Upper lobe of right lung (tissue), 1 donor: ENCODE measurements at regions not wholly inside any gene's neighbourhood (a gene's known extent, or its start where the extent isn't known, plus 50 kb on each side); places are given as distances from the start of the nearest gene placed in this dataset.
"Not testable (repeated sequence)": the region's sequence is repeated elsewhere in the genome, so short reads cannot be mapped to it uniquely, and the experiment has no call there.

Source experiments
- ATAC-seq: fragments of 200-7000 bp; cut with Tn5 transposase; one replicate; pipeline ENCODE4 v1.9.1; 2020; ENCODE audit warnings: mild to moderate bottlenecking, moderate library complexity
- DNase-seq: peaks from one replicate; pipeline ENCODE4 v3.0.0-alpha.2; 2020
- H3K27ac ChIP-seq: fragments of 200-600 bp; one replicate; pipeline ENCODE4 v1.8.0; 2022
- H3K27me3 ChIP-seq: fragments of 200-600 bp; one replicate; pipeline ENCODE4 v1.8.0; 2022; ENCODE audit warnings: mild to moderate bottlenecking
- H3K36me3 ChIP-seq: fragments of 200-600 bp; one replicate; pipeline ENCODE4 v1.8.0; 2022
- H3K4me1 ChIP-seq: fragments of 200-600 bp; one replicate; pipeline ENCODE4 v1.8.0; 2022
- H3K4me3 ChIP-seq: fragments of 200-600 bp; one replicate; pipeline ENCODE4 v1.8.0; 2022; ENCODE audit warnings: mild to moderate bottlenecking
- H3K9me3 ChIP-seq: fragments of 200-600 bp; one replicate; pipeline ENCODE4 v1.8.0; 2022
- intact Hi-C: fragments of 100-400 bp; cut with DNase I; formaldehyde crosslinking; loops from one replicate; pipeline ENCODE4 v1.11.0; 2022
- TF ChIP-seq, protein P1 (sequence below): fragments of 200-600 bp; IDR thresholded peaks from one replicate; pipeline ENCODE4 v1.8.0; 2022; ENCODE audit warnings: antibody characterized with exemption
- donor health status: DM: no; HTN: yes; CAD: no; lungs with severe emphysema.

DNA sequence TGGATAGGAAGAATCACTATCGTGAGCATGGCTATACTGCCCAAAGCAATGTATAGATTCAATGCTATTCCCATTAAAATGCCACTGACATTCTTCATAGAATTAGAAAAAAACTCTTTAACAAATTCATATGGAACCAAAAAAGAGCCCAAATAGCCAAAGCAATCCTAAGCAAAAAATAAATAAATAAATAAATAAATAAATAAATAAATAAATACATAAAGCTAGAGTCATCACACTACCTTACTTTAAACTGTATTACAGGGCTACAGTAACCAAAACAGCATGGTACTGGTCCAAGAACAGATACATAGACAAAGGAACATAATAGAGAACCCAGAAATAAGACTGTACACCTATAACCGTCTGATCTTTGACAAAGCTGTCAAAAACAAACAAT is 180.4 kb upstream of the CDKN2B start:
- intact Hi-C loops = no loop called here
- H3K4me1 ChIP-seq = no peaks in the 10 kb centered on the region
- no peaks in the 10 kb centered on the region for H3K27me3 ChIP-seq
- DNase-seq (no peak), ATAC-seq (no peak)
- H3K36me3 ChIP-seq = no peaks in the 10 kb centered on the region
- H3K27ac ChIP-seq = no peak overlapping the region
- no peaks in the 10 kb centered on the region for H3K9me3 ChIP-seq
- H3K4me3 ChIP-seq = no peak overlapping the region
- TF ChIP-seq, protein P1, sequence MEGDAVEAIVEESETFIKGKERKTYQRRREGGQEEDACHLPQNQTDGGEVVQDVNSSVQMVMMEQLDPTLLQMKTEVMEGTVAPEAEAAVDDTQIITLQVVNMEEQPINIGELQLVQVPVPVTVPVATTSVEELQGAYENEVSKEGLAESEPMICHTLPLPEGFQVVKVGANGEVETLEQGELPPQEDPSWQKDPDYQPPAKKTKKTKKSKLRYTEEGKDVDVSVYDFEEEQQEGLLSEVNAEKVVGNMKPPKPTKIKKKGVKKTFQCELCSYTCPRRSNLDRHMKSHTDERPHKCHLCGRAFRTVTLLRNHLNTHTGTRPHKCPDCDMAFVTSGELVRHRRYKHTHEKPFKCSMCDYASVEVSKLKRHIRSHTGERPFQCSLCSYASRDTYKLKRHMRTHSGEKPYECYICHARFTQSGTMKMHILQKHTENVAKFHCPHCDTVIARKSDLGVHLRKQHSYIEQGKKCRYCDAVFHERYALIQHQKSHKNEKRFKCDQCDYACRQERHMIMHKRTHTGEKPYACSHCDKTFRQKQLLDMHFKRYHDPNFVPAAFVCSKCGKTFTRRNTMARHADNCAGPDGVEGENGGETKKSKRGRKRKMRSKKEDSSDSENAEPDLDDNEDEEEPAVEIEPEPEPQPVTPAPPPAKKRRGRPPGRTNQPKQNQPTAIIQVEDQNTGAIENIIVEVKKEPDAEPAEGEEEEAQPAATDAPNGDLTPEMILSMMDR = no peak

DNA sequence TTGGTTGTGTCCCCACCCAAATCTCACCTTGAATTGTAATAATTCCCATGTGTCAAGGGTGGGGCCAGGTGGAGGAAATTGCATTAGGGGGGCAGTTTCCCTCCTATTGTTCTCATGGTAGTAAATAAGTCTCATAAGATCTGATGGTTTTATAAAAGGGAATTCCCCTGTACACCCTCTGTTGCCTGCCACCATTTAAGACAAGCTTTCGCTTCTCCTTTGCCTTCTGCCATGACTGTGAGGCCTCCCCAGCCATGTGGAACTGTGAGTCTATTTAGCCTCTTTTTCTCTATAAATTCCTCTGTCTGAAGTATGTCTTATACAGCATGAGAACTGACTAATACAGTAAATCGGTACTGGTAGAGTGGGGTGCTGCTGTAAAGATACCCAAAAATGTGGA is 187.9 kb upstream of the CDKN2B start:
- intact Hi-C loops, H3K27me3 ChIP-seq, H3K9me3 ChIP-seq, H3K4me3 ChIP-seq, DNase-seq, ATAC-seq, H3K27ac ChIP-seq, H3K4me1 ChIP-seq, H3K36me3 ChIP-seq: not testable (repeated sequence)

DNA sequence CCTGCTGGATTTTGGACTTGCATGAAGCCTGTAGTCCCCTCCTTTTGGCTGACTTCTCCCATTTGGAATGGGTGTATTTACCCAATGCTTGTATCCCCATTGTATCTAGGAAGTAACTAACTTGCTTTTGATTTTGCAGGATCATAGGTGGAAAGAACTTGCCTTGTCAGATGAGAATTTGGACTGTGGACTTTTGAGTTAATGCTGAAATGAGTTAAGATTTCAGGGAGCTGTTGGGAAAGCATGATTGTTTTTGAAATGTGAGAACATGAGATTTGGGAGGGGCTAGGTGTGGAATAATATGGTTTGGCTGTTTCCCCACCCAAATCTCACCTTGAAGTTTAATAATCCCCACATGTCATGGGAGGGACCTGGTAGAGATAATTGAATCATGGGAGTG is 189.6 kb upstream of the CDKN2B start:
- no peaks in the 10 kb centered on the region for H3K4me1 ChIP-seq
- no peak for ATAC-seq
- H3K27me3 ChIP-seq = no peaks in the 10 kb centered on the region
- no peak for DNase-seq
- no peaks in the 10 kb centered on the region for H3K9me3 ChIP-seq
- TF ChIP-seq, protein P1 = no peak
- H3K27ac ChIP-seq = no peak overlapping the region
- intact Hi-C loops = no loop called here
- H3K36me3 ChIP-seq = no peaks in the 10 kb centered on the region
- H3K4me3 ChIP-seq = no peak overlapping the region

DNA sequence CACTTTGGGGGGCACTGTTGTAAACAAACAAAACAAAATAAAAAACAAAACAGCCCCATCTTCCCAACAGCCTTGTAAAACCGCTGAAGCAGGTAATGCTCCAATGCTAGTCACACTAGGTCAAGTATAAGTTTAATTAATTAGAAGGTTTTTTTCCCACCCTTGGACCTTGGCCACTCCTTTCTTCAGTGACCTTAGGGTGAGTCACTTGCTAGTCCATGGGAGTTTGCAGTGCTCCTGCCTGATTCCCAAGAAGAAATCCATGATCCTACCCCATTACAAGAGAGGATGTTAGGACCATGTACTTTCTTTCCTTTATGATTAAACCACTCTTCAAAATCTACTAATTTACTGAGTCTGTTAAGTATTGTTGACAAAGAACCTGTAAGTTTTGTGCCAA is 192.2 kb upstream of the CDKN2B start:
- no peaks in the 10 kb centered on the region for H3K27me3 ChIP-seq
- no peaks in the 10 kb centered on the region for H3K9me3 ChIP-seq
- no peak overlapping the region for H3K4me3 ChIP-seq
- no peak overlapping the region for H3K27ac ChIP-seq
- intact Hi-C loops = no loop called here
- ATAC-seq (no peak), DNase-seq (no peak)
- H3K4me1 ChIP-seq = no peaks in the 10 kb centered on the region
- H3K36me3 ChIP-seq = no peaks in the 10 kb centered on the region
- TF ChIP-seq, protein P1 = no peak

DNA sequence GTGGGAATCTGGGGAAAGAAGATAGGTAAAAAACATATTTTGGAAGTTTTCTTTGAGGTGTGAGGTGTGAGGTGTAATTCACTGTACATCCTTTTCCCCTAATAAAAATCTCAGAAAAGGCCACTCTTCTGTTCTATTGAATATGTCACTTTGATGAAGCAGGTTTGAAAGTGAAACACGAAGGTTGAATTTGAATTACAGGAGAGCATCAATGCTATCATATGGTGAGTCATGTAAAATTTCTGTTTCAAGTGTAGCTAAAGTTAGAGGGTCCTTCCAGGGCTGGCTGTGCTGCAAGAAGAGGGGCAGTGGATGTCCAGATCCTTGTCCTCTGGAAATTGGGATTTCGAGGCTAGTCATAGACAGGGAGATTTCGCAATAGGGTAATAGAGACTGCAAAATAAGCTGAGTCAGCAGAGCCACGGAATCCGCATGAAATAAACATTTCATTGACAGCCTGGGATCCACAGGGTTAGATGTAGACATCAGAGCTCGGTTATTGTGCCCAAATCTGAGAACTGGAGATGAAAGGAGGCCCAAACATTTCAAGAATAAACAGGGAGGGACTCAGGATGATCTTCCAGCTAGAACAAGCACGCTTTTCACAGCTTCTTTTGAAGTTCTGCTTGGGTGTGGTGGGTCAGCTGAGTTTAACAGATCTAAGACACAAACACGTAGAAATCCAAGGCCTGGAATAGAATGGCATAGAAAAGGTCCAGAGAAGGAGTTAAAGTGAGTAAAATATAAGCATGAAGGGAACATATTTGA is 194.4 kb upstream of the CDKN2B start:
- Histone ChIP-seq H3K27ac (no peak overlapping the region), H3K27me3 (no peaks in the 10 kb centered on the region), H3K9me3 (no peaks in the 10 kb centered on the region), H3K36me3 (no peaks in the 10 kb centered on the region), H3K4me1 (no peaks in the 10 kb centered on the region), H3K4me3 (no peak overlapping the region)
- intact Hi-C loops = no loop called here
- ATAC-seq = no peak
- DNase-seq = no peak
- TF ChIP-seq, protein P1 = no peak

DNA sequence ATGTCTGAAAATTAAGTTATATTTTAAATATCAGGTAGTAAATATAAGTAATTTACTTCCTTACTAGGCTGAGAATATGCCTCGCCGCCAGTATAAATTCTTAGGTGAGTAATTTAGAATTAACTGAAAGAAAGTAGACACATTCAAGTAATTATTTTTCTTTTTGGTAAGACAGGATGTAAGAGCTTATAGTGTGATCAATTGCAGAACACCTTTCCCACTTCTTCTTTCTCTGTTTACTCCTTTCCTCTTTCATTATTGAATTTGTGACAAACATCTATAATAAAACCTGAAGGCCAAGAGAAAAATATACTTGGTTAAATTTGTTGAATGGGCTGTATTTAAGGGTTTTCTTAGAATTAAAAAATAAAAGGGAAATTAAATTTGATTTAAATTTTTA is 195.1 kb upstream of the CDKN2B start:
- Histone ChIP-seq H3K27ac (no peak overlapping the region), H3K36me3 (no peaks in the 10 kb centered on the region), H3K27me3 (no peaks in the 10 kb centered on the region), H3K9me3 (no peaks in the 10 kb centered on the region), H3K4me1 (no peaks in the 10 kb centered on the region), H3K4me3 (no peak overlapping the region)
- TF ChIP-seq, protein P1 = no peak
- DNase-seq (no peak), ATAC-seq (no peak)
- intact Hi-C loops = no loop called here
